ENCODE measurements at regions not wholly inside any gene's neighbourhood (a gene's known extent, or its start where the extent isn't known, plus 50 kb on each side); places are given as distances from the start of the nearest gene placed in this dataset.

- H3K4me1 ChIP-seq (ENCODE audit: control insufficient read depth, extremely low read depth, insufficient read depth, low read length) = no peaks in the 10 kb centered on the region
- dilution Hi-C loops (cut with MboI; ENCODE audit: extremely low pct_ligation_motif_present, low sequenced_read_pairs) = no loop called here
- no peaks in the 10 kb centered on the region for H3K27me3 ChIP-seq (ENCODE audit: control insufficient read depth, extremely low read depth, insufficient read depth, low read length)
- DNase-seq (ENCODE audit: low read depth, low spot score) = no peak
- H3K27ac ChIP-seq (ENCODE audit: control insufficient read depth, insufficient read depth, low read length) = no peak overlapping the region
- no peak overlapping the region for H2AFZ ChIP-seq (ENCODE audit: control insufficient read depth, low read length)
- H3K4me2 ChIP-seq (ENCODE audit: control insufficient read depth, extremely low read depth, insufficient read depth, low read depth, low read length) = no peak overlapping the region
- no peaks in the 10 kb centered on the region for H3K9me1 ChIP-seq (ENCODE audit: control insufficient read depth, extremely low read depth, insufficient read depth, low read length)
- H4K20me1 ChIP-seq (ENCODE audit: control insufficient read depth, extremely low read depth, insufficient read depth, low read length) = no peaks in the 10 kb centered on the region
- H3K9me3 ChIP-seq (ENCODE audit: control insufficient read depth, low read depth, low read length) = no peaks in the 10 kb centered on the region
- no peak overlapping the region for H3K4me3 ChIP-seq (ENCODE audit: control insufficient read depth in 2 of 3, extremely low read depth in 1 of 3, insufficient read depth in 2 of 3, low read depth in 1 of 3, low read length in 3 of 3)
- no peaks in the 10 kb centered on the region for H3K79me2 ChIP-seq (ENCODE audit: control insufficient read depth, insufficient read depth, low read length)
- FAIRE-seq = no peak
- no peaks in the 10 kb centered on the region for H3K36me3 ChIP-seq (ENCODE audit: control insufficient read depth in 2 of 2, extremely low read depth in 1 of 2, insufficient read depth in 2 of 2, low read length in 2 of 2)
- TF ChIP-seq EZH2 (IDR thresholded peaks at IDR 0.05; ENCODE audit: low read length) (no peak), CTCF (optimal IDR thresholded peaks at IDR 0.05 in 1 of 3, IDR thresholded peaks at IDR 0.05 in 1 of 3, conservative IDR thresholded peaks at IDR 0.05 in 1 of 3; ENCODE audit: extremely low read depth in 1 of 3, insufficient read depth in 2 of 3, low read length in 3 of 3) (no peak)
- no peak overlapping the region for H3K9ac ChIP-seq (ENCODE audit: control insufficient read depth, extremely low read depth, insufficient read depth, low read length)
These were observed 231.3 kb upstream of the S100G start for GRCh38 chrX:16418650-16419049.

DNA sequence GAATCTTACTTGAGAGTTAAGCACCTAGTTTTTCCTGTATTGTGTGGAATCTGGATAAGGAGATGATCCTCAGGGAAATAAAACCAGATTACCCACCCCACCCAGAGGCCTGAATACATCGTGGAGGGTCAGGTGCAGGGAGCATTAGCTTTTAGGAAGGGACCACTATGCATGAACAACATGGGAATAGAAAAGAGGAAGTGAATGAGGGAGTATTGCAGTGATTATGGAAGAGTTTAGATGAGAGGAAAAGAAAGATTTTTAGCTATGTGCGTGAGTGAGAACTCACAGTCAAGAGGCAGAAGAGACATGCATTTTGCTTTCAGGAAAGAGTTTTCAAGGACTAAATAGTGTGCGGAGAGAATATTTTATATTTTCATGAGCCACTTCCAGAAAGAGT is 222.3 kb upstream of the S100G start:
- FAIRE-seq (no peak), DNase-seq (ENCODE audit: low read depth, low spot score) (no peak)
- H3K4me1 ChIP-seq (ENCODE audit: control insufficient read depth, extremely low read depth, insufficient read depth, low read length) = no peaks in the 10 kb centered on the region
- TF ChIP-seq EZH2 (IDR thresholded peaks at IDR 0.05; ENCODE audit: low read length) = no peak
- TF ChIP-seq CTCF (optimal IDR thresholded peaks at IDR 0.05 in 1 of 3, IDR thresholded peaks at IDR 0.05 in 1 of 3, conservative IDR thresholded peaks at IDR 0.05 in 1 of 3; ENCODE audit: extremely low read depth in 1 of 3, insufficient read depth in 2 of 3, low read length in 3 of 3) = no peak
- no peak overlapping the region for H3K4me3 ChIP-seq (ENCODE audit: control insufficient read depth in 2 of 3, extremely low read depth in 1 of 3, insufficient read depth in 2 of 3, low read depth in 1 of 3, low read length in 3 of 3)
- peaks cover 4% of the 10 kb centered on the region for H3K27me3 ChIP-seq (ENCODE audit: control insufficient read depth, extremely low read depth, insufficient read depth, low read length)
- H3K27ac ChIP-seq (ENCODE audit: control insufficient read depth, insufficient read depth, low read length) = no peak overlapping the region
- H4K20me1 ChIP-seq (ENCODE audit: control insufficient read depth, extremely low read depth, insufficient read depth, low read length) = no peaks in the 10 kb centered on the region
- no peak overlapping the region for H3K9ac ChIP-seq (ENCODE audit: control insufficient read depth, extremely low read depth, insufficient read depth, low read length)
- H3K9me3 ChIP-seq (ENCODE audit: control insufficient read depth, low read depth, low read length) = no peaks in the 10 kb centered on the region
- H3K79me2 ChIP-seq (ENCODE audit: control insufficient read depth, insufficient read depth, low read length) = no peaks in the 10 kb centered on the region
- no peak overlapping the region for H2AFZ ChIP-seq (ENCODE audit: control insufficient read depth, low read length)
- no peaks in the 10 kb centered on the region for H3K9me1 ChIP-seq (ENCODE audit: control insufficient read depth, extremely low read depth, insufficient read depth, low read length)
- H3K36me3 ChIP-seq (ENCODE audit: control insufficient read depth in 2 of 2, extremely low read depth in 1 of 2, insufficient read depth in 2 of 2, low read length in 2 of 2) = no peaks in the 10 kb centered on the region
- dilution Hi-C loops (cut with MboI; ENCODE audit: extremely low pct_ligation_motif_present, low sequenced_read_pairs) = loop anchor here (25.0 kb wide), 1 partner anchor 235 kb away; the partner anchor contains the start of gene S100G
- H3K4me2 ChIP-seq (ENCODE audit: control insufficient read depth, extremely low read depth, insufficient read depth, low read depth, low read length) = no peak overlapping the region

Data from keratinocyte (primary cell).